HL-60 (cell line): ENCODE measurements at regions not wholly inside any gene's neighbourhood (a gene's known extent, or its start where the extent isn't known, plus 50 kb on each side); places are given as distances from the start of the nearest gene placed in this dataset.

ENCODE experiments used
- DNase-seq, 2 experiments: peaks; one replicate each; pipeline ENCODE4 v3.0.0-alpha.2; 2010 to 2020; ENCODE audit warnings: low read depth in 1 of 2, low spot score in 1 of 2
- H3K27ac ChIP-seq: fragments of 250-450 bp; sonication (Bioruptor Pico); replicated peaks from 2 replicates; pipeline ENCODE4 v1.5.1; 2020; ENCODE audit warnings: mild to moderate bottlenecking, moderate library complexity
- H3K27me3 ChIP-seq: fragments of 250-450 bp; sonication (Bioruptor Pico); 2 replicates; pipeline ENCODE4 v1.5.1; 2021; ENCODE audit warnings: mild to moderate bottlenecking, moderate library complexity; ENCODE audit not compliant: insufficient read depth, poor library complexity, severe bottlenecking
- H3K4me3 ChIP-seq: replicated peaks from 2 replicates; pipeline ENCODE4 v1.5.1; 2011; ENCODE audit warnings: mild to moderate bottlenecking, control low read depth, low read length; ENCODE audit not compliant: insufficient read depth
- CTCF ChIP-seq: IDR thresholded peaks from one replicate; pipeline ENCODE4 v1.5.1; 2011; ENCODE audit warnings: low read length, control low read depth, inconsistent platforms; ENCODE audit not compliant: insufficient read depth
- GABPA ChIP-seq: IDR thresholded peaks from 2 replicates; pipeline ENCODE4 v1.6.1; 2012; ENCODE audit warnings: low read depth
- POLR2AphosphoS5 ChIP-seq: IDR thresholded peaks from 2 replicates; pipeline ENCODE4 v1.6.1; 2012; ENCODE audit warnings: low read depth
- SPI1 ChIP-seq: IDR thresholded peaks from 2 replicates; pipeline ENCODE4 v1.6.1; 2012; ENCODE audit warnings: low read depth, mild to moderate bottlenecking, borderline replicate concordance
- TF ChIP-seq, protein P1 (sequence below): IDR thresholded peaks from 2 replicates; pipeline ENCODE4 v1.6.1; 2012; ENCODE audit warnings: low read depth; ENCODE audit not compliant: insufficient replicate concordance

GRCh38 chr3:74435631-74436030 lies 178.8 kb downstream of the CNTN3 start:
- H3K27ac ChIP-seq, result no peak overlapping the region
- no peak overlapping the region for H3K4me3 ChIP-seq
- TF ChIP-seq GABPA (no peak), SPI1 (no peak), POLR2AphosphoS5 (no peak), CTCF (no peak)
- TF ChIP-seq, protein P1, sequence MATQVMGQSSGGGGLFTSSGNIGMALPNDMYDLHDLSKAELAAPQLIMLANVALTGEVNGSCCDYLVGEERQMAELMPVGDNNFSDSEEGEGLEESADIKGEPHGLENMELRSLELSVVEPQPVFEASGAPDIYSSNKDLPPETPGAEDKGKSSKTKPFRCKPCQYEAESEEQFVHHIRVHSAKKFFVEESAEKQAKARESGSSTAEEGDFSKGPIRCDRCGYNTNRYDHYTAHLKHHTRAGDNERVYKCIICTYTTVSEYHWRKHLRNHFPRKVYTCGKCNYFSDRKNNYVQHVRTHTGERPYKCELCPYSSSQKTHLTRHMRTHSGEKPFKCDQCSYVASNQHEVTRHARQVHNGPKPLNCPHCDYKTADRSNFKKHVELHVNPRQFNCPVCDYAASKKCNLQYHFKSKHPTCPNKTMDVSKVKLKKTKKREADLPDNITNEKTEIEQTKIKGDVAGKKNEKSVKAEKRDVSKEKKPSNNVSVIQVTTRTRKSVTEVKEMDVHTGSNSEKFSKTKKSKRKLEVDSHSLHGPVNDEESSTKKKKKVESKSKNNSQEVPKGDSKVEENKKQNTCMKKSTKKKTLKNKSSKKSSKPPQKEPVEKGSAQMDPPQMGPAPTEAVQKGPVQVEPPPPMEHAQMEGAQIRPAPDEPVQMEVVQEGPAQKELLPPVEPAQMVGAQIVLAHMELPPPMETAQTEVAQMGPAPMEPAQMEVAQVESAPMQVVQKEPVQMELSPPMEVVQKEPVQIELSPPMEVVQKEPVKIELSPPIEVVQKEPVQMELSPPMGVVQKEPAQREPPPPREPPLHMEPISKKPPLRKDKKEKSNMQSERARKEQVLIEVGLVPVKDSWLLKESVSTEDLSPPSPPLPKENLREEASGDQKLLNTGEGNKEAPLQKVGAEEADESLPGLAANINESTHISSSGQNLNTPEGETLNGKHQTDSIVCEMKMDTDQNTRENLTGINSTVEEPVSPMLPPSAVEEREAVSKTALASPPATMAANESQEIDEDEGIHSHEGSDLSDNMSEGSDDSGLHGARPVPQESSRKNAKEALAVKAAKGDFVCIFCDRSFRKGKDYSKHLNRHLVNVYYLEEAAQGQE, result no peak
- H3K27me3 ChIP-seq, result no peaks in the 10 kb centered on the region
- no peak for DNase-seq

DNA sequence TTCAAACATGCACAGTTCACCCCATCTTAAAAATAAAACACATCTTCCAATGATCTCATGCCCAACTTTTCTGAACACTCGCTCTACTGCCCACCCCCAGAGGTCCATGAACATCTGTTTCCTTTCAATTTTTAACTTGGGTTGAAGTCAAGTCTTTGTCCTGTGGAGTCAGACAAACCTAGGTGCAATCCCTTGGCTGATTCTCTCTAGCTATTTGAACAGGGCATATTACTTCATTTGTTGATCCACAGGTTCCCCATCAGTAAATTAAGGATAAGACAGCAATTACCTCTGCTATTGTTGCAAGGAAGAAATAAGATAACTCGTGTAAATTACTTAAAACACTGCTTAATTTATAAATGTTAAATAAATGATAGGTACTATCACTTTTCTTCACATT lies 180.1 kb downstream of the CNTN3 start:
- TF ChIP-seq SPI1, result no peak
- no peak for TF ChIP-seq CTCF
- TF ChIP-seq, protein P1, result no peak
- TF ChIP-seq GABPA, result no peak
- no peak for TF ChIP-seq POLR2AphosphoS5
- Histone ChIP-seq H3K4me3 (no peak overlapping the region), H3K27ac (no peak overlapping the region), H3K27me3 (no peaks in the 10 kb centered on the region)
- DNase-seq, result no peak

DNA sequence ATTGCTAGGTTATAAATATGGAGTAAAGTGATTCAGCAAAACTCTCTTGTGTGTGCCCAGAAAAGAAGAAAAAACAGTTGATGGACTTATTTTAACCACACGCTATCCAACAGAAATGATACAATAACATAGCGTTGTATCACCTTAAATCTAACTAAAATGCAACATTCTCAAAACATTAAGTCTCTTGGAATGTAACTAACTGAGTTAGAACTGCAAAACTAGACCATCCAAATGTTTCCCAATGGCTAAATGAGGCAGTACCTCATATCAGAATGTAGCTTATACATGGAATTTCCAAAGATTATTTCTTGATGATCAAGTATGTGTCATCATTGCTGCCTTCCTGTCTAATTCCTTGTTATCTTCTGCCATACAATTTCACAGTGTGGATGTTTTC lies 187.9 kb downstream of the CNTN3 start:
- no peak for TF ChIP-seq GABPA
- no peak for DNase-seq
- Histone ChIP-seq H3K4me3 (no peak overlapping the region), H3K27ac (no peak overlapping the region), H3K27me3 (no peaks in the 10 kb centered on the region)

DNA sequence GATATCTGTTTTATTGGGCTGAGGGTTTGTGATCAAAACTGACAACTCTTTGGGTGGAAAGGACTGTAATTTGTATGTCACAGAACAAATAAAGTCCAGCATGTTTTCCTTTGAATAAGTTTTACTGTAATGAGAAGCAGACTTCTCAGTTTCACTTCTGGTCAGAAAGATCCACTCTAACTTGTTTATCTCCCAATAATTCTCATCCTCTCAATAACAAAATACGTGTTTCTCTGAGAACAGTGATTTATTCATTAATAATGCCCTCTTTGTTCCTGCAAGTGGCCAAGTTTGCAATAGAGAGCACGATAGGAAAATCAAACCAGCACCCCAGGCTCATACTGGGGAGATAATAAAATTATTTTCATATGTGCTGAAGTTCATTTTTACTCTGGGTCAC lies 190.6 kb downstream of the CNTN3 start:
- TF ChIP-seq CTCF (no peak), GABPA (no peak), POLR2AphosphoS5 (no peak), SPI1 (no peak)
- TF ChIP-seq, protein P1, result no peak

More for the DNA sequence above, 190.6 kb downstream of the CNTN3 start:
- no peak overlapping the region for H3K27ac ChIP-seq
- no peak overlapping the region for H3K4me3 ChIP-seq
- no peak for DNase-seq
- H3K27me3 ChIP-seq, result no peaks in the 10 kb centered on the region
